Mesothelial cell of epicardium (in vitro differentiated cells): ENCODE measurements at regions not wholly inside any gene's neighbourhood (a gene's known extent, or its start where the extent isn't known, plus 50 kb on each side); places are given as distances from the start of the nearest gene placed in this dataset.

ENCODE experiments used
- DNase-seq, 2 experiments: peaks; one replicate each; pipeline ENCODE4 v3.0.0; 2021; ENCODE audit warnings: low spot score in 2 of 2; ENCODE audit not compliant: unreplicated experiment in 2 of 2
- H3K27ac Mint-ChIP-seq: 2 replicates; pipeline ENCODE4 v1.8.0; 2021; ENCODE audit warnings: mixed read lengths
- H3K27me3 Mint-ChIP-seq: 2 replicates; pipeline ENCODE4 v1.8.0; 2021; ENCODE audit warnings: low read depth, mixed read lengths
- H3K36me3 Mint-ChIP-seq: 2 replicates; pipeline ENCODE4 v1.8.0; 2021; ENCODE audit warnings: mixed read lengths
- H3K4me1 Mint-ChIP-seq: 2 replicates; pipeline ENCODE4 v1.8.0; 2021; ENCODE audit warnings: mixed read lengths
- H3K4me3 Mint-ChIP-seq: 2 replicates; pipeline ENCODE4 v1.8.0; 2021; ENCODE audit warnings: mild to moderate bottlenecking, moderate library complexity, mixed read lengths
- H3K9me3 Mint-ChIP-seq: 2 replicates; pipeline ENCODE4 v1.8.0; 2021; ENCODE audit warnings: mixed read lengths
- TF ChIP-seq, protein P1 (sequence below): fragments of 200-600 bp; sonication (generic); IDR thresholded peaks from one replicate; pipeline ENCODE4 v1.5.0; 2021; ENCODE audit warnings: antibody characterized with exemption; ENCODE audit not compliant: unreplicated experiment

DNA sequence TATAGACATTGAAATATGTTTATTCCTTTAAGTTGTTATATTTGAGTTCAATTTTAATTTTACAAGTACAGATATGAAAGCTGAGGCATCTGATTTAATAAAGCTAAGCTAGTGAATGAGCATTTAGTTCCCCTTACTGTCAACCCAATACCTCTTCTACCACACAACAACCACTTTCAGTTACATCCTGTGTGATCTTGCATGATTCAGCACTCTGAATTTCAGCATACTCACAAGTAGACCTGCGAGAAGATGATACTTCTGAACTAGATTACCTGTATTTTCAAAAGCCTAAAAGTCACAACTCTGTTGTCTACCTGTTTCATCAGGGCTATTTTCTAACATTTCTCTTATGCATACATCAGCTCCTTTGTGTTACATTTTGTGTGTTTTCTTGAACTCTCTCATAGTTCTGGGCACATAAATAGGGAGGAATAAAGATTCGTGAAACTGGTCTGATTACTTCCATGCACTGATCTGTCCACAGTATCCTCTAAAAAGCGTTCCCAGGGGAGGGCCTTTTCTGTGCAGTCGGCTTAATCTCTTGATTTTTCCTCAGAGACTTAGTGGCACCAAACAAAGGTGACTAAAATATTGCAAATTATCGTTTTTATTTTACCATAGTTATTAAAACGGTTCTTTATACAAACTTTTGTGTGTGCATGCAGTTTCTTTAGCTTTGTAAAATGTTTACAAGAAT, 2025.5 kb upstream of the NUDT12 start:
- H3K27ac Mint-ChIP-seq, result peak overlapping the region; percentile 87
- no peak overlapping the region for H3K4me3 Mint-ChIP-seq
- no peak for DNase-seq
- TF ChIP-seq, protein P1, sequence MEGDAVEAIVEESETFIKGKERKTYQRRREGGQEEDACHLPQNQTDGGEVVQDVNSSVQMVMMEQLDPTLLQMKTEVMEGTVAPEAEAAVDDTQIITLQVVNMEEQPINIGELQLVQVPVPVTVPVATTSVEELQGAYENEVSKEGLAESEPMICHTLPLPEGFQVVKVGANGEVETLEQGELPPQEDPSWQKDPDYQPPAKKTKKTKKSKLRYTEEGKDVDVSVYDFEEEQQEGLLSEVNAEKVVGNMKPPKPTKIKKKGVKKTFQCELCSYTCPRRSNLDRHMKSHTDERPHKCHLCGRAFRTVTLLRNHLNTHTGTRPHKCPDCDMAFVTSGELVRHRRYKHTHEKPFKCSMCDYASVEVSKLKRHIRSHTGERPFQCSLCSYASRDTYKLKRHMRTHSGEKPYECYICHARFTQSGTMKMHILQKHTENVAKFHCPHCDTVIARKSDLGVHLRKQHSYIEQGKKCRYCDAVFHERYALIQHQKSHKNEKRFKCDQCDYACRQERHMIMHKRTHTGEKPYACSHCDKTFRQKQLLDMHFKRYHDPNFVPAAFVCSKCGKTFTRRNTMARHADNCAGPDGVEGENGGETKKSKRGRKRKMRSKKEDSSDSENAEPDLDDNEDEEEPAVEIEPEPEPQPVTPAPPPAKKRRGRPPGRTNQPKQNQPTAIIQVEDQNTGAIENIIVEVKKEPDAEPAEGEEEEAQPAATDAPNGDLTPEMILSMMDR, result no peak
- peaks cover 30% of the 10 kb centered on the region for H3K9me3 Mint-ChIP-seq
- peaks cover 11% of the 10 kb centered on the region for H3K4me1 Mint-ChIP-seq
- peaks cover 7% of the 10 kb centered on the region for H3K36me3 Mint-ChIP-seq
- no peaks in the 10 kb centered on the region for H3K27me3 Mint-ChIP-seq

- H3K4me3 Mint-ChIP-seq, result no peak overlapping the region
- DNase-seq, result no peak
- TF ChIP-seq, protein P1, result no peak
- H3K27ac Mint-ChIP-seq, result peak overlapping the region; percentile 52
- no peaks in the 10 kb centered on the region for H3K27me3 Mint-ChIP-seq
- H3K36me3 Mint-ChIP-seq, result peaks cover 7% of the 10 kb centered on the region
- peaks cover 37% of the 10 kb centered on the region for H3K9me3 Mint-ChIP-seq
- peaks cover 5% of the 10 kb centered on the region for H3K4me1 Mint-ChIP-seq
Observed at GRCh38 chr5:105581988-105582690, 2019.5 kb upstream of the NUDT12 start.

- TF ChIP-seq, protein P1, result no peak
- Mint-ChIP-seq H3K27ac (no peak overlapping the region), H3K4me1 (no peaks in the 10 kb centered on the region), H3K36me3 (peaks cover 2% of the 10 kb centered on the region), H3K27me3 (no peaks in the 10 kb centered on the region), H3K4me3 (no peak overlapping the region), H3K9me3 (peaks cover 11% of the 10 kb centered on the region)
- DNase-seq, result no peak
Observed at GRCh38 chr5:105573575-105573974, 2011.0 kb upstream of the NUDT12 start.

DNA sequence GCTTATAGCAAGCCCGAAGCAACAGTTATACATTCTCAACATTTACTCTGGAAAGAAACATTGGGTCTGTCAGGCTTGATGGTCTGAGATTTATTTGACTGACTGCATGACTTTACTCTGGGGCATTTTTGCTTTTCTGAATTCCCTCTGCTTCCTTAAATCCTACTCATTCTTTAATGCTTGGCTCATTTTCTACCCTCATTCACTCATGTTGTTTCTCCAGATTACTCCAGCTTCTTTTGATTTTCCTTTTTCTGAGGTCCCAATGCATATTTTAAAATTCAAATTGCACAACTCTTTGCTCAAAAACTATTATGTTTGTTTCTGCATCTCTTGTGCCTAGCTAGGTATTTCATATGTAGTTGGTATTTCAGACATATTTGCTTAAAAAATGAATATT, 2002.9 kb upstream of the NUDT12 start:
- peaks cover 5% of the 10 kb centered on the region for H3K36me3 Mint-ChIP-seq
- no peak for DNase-seq
- no peak overlapping the region for H3K27ac Mint-ChIP-seq
- peaks cover 28% of the 10 kb centered on the region for H3K9me3 Mint-ChIP-seq
- H3K27me3 Mint-ChIP-seq, result no peaks in the 10 kb centered on the region
- TF ChIP-seq, protein P1, result no peak
- H3K4me3 Mint-ChIP-seq, result no peak overlapping the region
- H3K4me1 Mint-ChIP-seq, result peaks cover 11% of the 10 kb centered on the region

DNA sequence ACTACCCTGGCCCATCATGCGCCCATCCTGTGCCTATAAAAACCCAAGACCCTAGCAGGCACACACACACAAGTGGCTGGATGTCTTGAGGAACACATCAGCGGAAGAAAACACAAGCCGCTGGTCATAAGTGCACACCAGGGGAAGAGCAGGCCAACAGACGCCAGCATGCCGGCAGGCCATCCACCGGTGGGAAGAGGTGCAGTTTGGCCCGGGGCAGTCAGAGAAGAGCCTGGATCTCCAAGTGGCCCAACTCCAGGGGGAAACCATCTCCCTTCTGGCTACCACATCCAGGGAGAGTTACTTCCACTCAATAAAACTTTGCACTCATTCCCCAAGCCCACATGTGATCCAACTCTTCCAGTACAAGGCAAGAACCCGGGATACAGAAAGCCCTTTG, 2001.3 kb upstream of the NUDT12 start:
- no peak for DNase-seq
- Mint-ChIP-seq H3K27ac (no peak overlapping the region), H3K4me1 (peaks cover 11% of the 10 kb centered on the region), H3K4me3 (no peak overlapping the region), H3K27me3 (no peaks in the 10 kb centered on the region), H3K9me3 (peaks cover 28% of the 10 kb centered on the region), H3K36me3 (peaks cover 5% of the 10 kb centered on the region)
- TF ChIP-seq, protein P1, result no peak
